GM23338 (cell line): ENCODE measurements at regions not wholly inside any gene's neighbourhood (a gene's known extent, or its start where the extent isn't known, plus 50 kb on each side); places are given as distances from the start of the nearest gene placed in this dataset.

Experiments used
- ATAC-seq: fragments of 200-7000 bp; cut with Tn5 transposase; 3 replicates; pipeline ENCODE4 v1.9.1; 2020
- DNase-seq: peaks from one replicate; pipeline ENCODE4 v3.0.0-alpha.2; 2015; ENCODE audit warnings: low spot score
- H2AFZ ChIP-seq: fragments of 200-600 bp; sonication (generic); 2 replicates; pipeline ENCODE4 v1.8.0; 2016; ENCODE audit warnings: antibody characterized with exemption, mild to moderate bottlenecking, moderate library complexity
- H3F3A ChIP-seq: fragments of 200-600 bp; sonication (generic); replicated peaks from 2 replicates; pipeline ENCODE4 v1.8.0; 2017; ENCODE audit warnings: antibody characterized with exemption, mixed run types, low read depth
- H3K27ac ChIP-seq: fragments of 200-600 bp; sonication (generic); 2 replicates; pipeline ENCODE4 v1.6.1; 2016; ENCODE audit warnings: low read depth
- H3K27me3 ChIP-seq: fragments of 200-600 bp; sonication (generic); 2 replicates; pipeline ENCODE4 v1.8.0; 2016; ENCODE audit warnings: mild to moderate bottlenecking, mixed run types, moderate library complexity; ENCODE audit not compliant: insufficient read depth
- H3K36me3 ChIP-seq: fragments of 200-600 bp; sonication (generic); 2 replicates; pipeline ENCODE4 v1.8.0; 2016; ENCODE audit warnings: mild to moderate bottlenecking; ENCODE audit not compliant: insufficient read depth
- H3K4me1 ChIP-seq: fragments of 200-600 bp; sonication (generic); 2 replicates; pipeline ENCODE4 v1.8.0; 2016; ENCODE audit warnings: mild to moderate bottlenecking, moderate library complexity; ENCODE audit not compliant: insufficient read depth
- H3K4me2 ChIP-seq: fragments of 200-600 bp; sonication (generic); 2 replicates; pipeline ENCODE4 v1.7.1; 2017; ENCODE audit warnings: mixed run types
- H3K4me3 ChIP-seq: fragments of 200-600 bp; sonication (generic); 2 replicates; pipeline ENCODE4 v1.6.1; 2016; ENCODE audit warnings: mixed run types
- H3K79me2 ChIP-seq: fragments of 200-600 bp; sonication (generic); replicated peaks from 2 replicates; pipeline ENCODE4 v1.8.0; 2017; ENCODE audit warnings: mild to moderate bottlenecking; ENCODE audit not compliant: insufficient read depth
- H3K9me2 ChIP-seq: fragments of 200-600 bp; sonication (generic); 2 replicates; pipeline ENCODE4 v1.8.0; 2017; ENCODE audit not compliant: insufficient read depth
- H4K20me1 ChIP-seq: fragments of 200-600 bp; sonication (generic); replicated peaks from 2 replicates; pipeline ENCODE4 v1.8.0; 2017; ENCODE audit warnings: mild to moderate bottlenecking; ENCODE audit not compliant: insufficient read depth
- H3K27ac Mint-ChIP-seq: 2 replicates; pipeline ENCODE4 v1.8.0; 2020; ENCODE audit warnings: inconsistent platforms, mild to moderate bottlenecking, moderate library complexity, mixed read lengths
- H3K27me3 Mint-ChIP-seq: 3 replicates; pipeline ENCODE4 v1.8.0; 2022; ENCODE audit warnings: low read depth, mild to moderate bottlenecking, moderate library complexity, mixed read lengths, inconsistent platforms; ENCODE audit not compliant: insufficient read depth, poor library complexity
- H3K36me3 Mint-ChIP-seq: 3 replicates; pipeline ENCODE4 v1.8.0; 2021; ENCODE audit warnings: low read depth, mild to moderate bottlenecking, inconsistent platforms, moderate library complexity, mixed read lengths
- H3K4me1 Mint-ChIP-seq: 3 replicates; pipeline ENCODE4 v1.8.0; 2020; ENCODE audit warnings: mild to moderate bottlenecking, inconsistent platforms, mixed read lengths
- H3K4me3 Mint-ChIP-seq: 3 replicates; pipeline ENCODE4 v1.8.0; 2021; ENCODE audit warnings: moderate library complexity, mild to moderate bottlenecking, inconsistent platforms, mixed read lengths
- H3K9me3 Mint-ChIP-seq: 3 replicates; pipeline ENCODE4 v1.8.0; 2020; ENCODE audit warnings: moderate library complexity, mild to moderate bottlenecking, inconsistent platforms, mixed read lengths
- CREB1 ChIP-seq: fragments of 250-450 bp; sonication (Bioruptor Pico); IDR thresholded peaks from 2 replicates; pipeline ENCODE4 v1.5.0; 2020; ENCODE audit warnings: low read depth, mild to moderate bottlenecking, moderate library complexity
- JUNB ChIP-seq: IDR thresholded peaks from one replicate; pipeline ENCODE4 v1.6.1; 2016; ENCODE audit warnings: antibody characterized with exemption; ENCODE audit not compliant: unreplicated experiment
- NANOG ChIP-seq: IDR thresholded peaks from 2 replicates; pipeline ENCODE4 v1.6.1; 2016; ENCODE audit warnings: antibody characterized with exemption, borderline replicate concordance
- POLR2AphosphoS5 ChIP-seq: IDR thresholded peaks from 2 replicates; pipeline ENCODE4 v1.6.1; 2016; ENCODE audit warnings: antibody characterized with exemption, low read depth
- STAT1 ChIP-seq: IDR thresholded peaks from one replicate; pipeline ENCODE4 v1.6.1; 2016; ENCODE audit warnings: antibody characterized with exemption; ENCODE audit not compliant: unreplicated experiment
- ZNF114 ChIP-seq: fragments of 250-450 bp; sonication (Bioruptor Pico); IDR thresholded peaks from 2 replicates; pipeline ENCODE4 v1.5.0; 2020; ENCODE audit warnings: mild to moderate bottlenecking, moderate library complexity
- ZNF331 ChIP-seq: fragments of 250-450 bp; sonication (Bioruptor Pico); IDR thresholded peaks from 2 replicates; pipeline ENCODE4 v1.5.0; 2020; ENCODE audit warnings: low read depth, mild to moderate bottlenecking, moderate library complexity
- ZNF462 ChIP-seq: fragments of 250-450 bp; sonication (Bioruptor Pico); IDR thresholded peaks from 2 replicates; pipeline ENCODE4 v1.5.0; 2020; ENCODE audit warnings: mild to moderate bottlenecking, moderate library complexity
- TF ChIP-seq, protein P1 (sequence below): IDR thresholded peaks from one replicate; pipeline ENCODE4 v1.6.1; 2018; ENCODE audit warnings: antibody characterized with exemption; ENCODE audit not compliant: unreplicated experiment

DNA sequence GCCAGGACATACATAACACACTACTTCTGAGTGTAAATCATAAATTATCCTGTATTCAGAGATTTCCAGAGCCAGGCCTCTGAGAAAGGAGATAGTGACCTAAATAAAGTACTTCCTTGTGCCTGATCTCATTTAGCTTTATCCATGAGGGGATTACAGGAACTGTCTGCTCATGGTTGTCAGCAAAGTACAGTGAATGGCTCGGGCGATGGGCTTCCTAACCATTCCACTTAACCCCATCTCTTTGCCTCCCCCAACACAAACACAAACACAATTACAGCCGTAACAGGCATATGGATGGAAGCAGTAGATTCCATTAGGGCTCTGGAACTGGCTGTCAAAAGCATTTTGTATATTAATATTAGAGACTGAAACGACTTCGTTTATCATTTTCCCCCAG, 206.7 kb upstream of the CPNE8 start:
- ATAC-seq: no peak
- Mint-ChIP-seq H3K4me1 (peaks cover 5% of the 10 kb centered on the region; the same call in 2 of the 3 replicates), H3K4me3 (no peak overlapping the region)

More for the DNA sequence above, 206.7 kb upstream of the CPNE8 start:
- H3K4me1 ChIP-seq: peaks cover 3% of the 10 kb centered on the region
- Mint-ChIP-seq H3K27ac (no peak overlapping the region), H3K36me3 (no peaks in the 10 kb centered on the region), H3K9me3 (peaks cover 2% of the 10 kb centered on the region; the same call in 1 of the 3 replicates), H3K27me3 (peaks cover 7% of the 10 kb centered on the region)
- H3K79me2 ChIP-seq: no peaks in the 10 kb centered on the region
- no peaks in the 10 kb centered on the region for H3K27me3 ChIP-seq
- H2AFZ ChIP-seq: no peak overlapping the region
- no peaks in the 10 kb centered on the region for H4K20me1 ChIP-seq
- TF ChIP-seq JUNB (no peak), ZNF114 (CRISPR knock-in tag) (no peak), CREB1 (CRISPR knock-in tag) (no peak), ZNF462 (CRISPR knock-in tag) (no peak), POLR2AphosphoS5 (no peak), ZNF331 (CRISPR knock-in tag) (no peak), STAT1 (no peak), NANOG (no peak)
- TF ChIP-seq, protein P1, sequence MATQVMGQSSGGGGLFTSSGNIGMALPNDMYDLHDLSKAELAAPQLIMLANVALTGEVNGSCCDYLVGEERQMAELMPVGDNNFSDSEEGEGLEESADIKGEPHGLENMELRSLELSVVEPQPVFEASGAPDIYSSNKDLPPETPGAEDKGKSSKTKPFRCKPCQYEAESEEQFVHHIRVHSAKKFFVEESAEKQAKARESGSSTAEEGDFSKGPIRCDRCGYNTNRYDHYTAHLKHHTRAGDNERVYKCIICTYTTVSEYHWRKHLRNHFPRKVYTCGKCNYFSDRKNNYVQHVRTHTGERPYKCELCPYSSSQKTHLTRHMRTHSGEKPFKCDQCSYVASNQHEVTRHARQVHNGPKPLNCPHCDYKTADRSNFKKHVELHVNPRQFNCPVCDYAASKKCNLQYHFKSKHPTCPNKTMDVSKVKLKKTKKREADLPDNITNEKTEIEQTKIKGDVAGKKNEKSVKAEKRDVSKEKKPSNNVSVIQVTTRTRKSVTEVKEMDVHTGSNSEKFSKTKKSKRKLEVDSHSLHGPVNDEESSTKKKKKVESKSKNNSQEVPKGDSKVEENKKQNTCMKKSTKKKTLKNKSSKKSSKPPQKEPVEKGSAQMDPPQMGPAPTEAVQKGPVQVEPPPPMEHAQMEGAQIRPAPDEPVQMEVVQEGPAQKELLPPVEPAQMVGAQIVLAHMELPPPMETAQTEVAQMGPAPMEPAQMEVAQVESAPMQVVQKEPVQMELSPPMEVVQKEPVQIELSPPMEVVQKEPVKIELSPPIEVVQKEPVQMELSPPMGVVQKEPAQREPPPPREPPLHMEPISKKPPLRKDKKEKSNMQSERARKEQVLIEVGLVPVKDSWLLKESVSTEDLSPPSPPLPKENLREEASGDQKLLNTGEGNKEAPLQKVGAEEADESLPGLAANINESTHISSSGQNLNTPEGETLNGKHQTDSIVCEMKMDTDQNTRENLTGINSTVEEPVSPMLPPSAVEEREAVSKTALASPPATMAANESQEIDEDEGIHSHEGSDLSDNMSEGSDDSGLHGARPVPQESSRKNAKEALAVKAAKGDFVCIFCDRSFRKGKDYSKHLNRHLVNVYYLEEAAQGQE: no peak
- no peaks in the 10 kb centered on the region for H3F3A ChIP-seq
- H3K4me2 ChIP-seq: no peak overlapping the region
- H3K4me3 ChIP-seq: no peak overlapping the region
- DNase-seq: no peak
- peaks cover 7% of the 10 kb centered on the region; the same call in 1 of the 2 replicates for H3K9me2 ChIP-seq
- no peak overlapping the region for H3K27ac ChIP-seq
- no peaks in the 10 kb centered on the region for H3K36me3 ChIP-seq
